Body of pancreas (tissue), 4 donors: ENCODE measurements at regions not wholly inside any gene's neighbourhood (a gene's known extent, or its start where the extent isn't known, plus 50 kb on each side); places are given as distances from the start of the nearest gene placed in this dataset.
A peak's percentile ranks its signal among the peaks of the same experiment; 100 is the strongest.

Source experiments
- POLR2A ChIP-seq, 3 donors: fragments of 450-650 bp; IDR thresholded peaks; one replicate each; pipeline ENCODE4 v1.6.1; 2016; ENCODE audit warnings: antibody characterized with exemption in 3 of 3, mild to moderate bottlenecking in 2 of 3
- TF ChIP-seq, protein P1 (sequence below), 7 experiments: fragments of 450-650 bp in 4 of 7; fragments of 200-600 bp in 3 of 7; sonication (generic) in 3 of 7; IDR thresholded peaks; one replicate each; pipeline ENCODE4 v1.5.1; 2016 to 2019; ENCODE audit warnings: antibody characterized with exemption in 7 of 7

GRCh38 chrX:94633237-94633636 is 959.2 kb downstream of the FAM133A start:
- TF ChIP-seq, protein P1, sequence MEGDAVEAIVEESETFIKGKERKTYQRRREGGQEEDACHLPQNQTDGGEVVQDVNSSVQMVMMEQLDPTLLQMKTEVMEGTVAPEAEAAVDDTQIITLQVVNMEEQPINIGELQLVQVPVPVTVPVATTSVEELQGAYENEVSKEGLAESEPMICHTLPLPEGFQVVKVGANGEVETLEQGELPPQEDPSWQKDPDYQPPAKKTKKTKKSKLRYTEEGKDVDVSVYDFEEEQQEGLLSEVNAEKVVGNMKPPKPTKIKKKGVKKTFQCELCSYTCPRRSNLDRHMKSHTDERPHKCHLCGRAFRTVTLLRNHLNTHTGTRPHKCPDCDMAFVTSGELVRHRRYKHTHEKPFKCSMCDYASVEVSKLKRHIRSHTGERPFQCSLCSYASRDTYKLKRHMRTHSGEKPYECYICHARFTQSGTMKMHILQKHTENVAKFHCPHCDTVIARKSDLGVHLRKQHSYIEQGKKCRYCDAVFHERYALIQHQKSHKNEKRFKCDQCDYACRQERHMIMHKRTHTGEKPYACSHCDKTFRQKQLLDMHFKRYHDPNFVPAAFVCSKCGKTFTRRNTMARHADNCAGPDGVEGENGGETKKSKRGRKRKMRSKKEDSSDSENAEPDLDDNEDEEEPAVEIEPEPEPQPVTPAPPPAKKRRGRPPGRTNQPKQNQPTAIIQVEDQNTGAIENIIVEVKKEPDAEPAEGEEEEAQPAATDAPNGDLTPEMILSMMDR (IDR thresholded peaks at IDR 0.05) = peak in 5 of 7 experiments; percentile 11 to 35 (median 30)
- no peak for TF ChIP-seq POLR2A (IDR thresholded peaks at IDR 0.05)
